Suprapubic skin (tissue), 4 donors: ENCODE measurements at regions not wholly inside any gene's neighbourhood (a gene's known extent, or its start where the extent isn't known, plus 50 kb on each side); places are given as distances from the start of the nearest gene placed in this dataset.

Experiments
- CTCF ChIP-seq, 2 donors: fragments of 200-600 bp in 1 of 2; fragments of 450-650 bp in 1 of 2; sonication (generic) in 1 of 2; IDR thresholded peaks; one replicate each; pipeline ENCODE4 v1.5.1; 2016 to 2019; ENCODE audit warnings: antibody characterized with exemption in 2 of 2, mild to moderate bottlenecking in 1 of 2, moderate library complexity in 1 of 2
- EP300 ChIP-seq: sonication (generic); formaldehyde crosslinking; IDR thresholded peaks from one replicate; pipeline ENCODE4 v1.6.1; 2017; ENCODE audit warnings: antibody characterized with exemption
- POLR2A ChIP-seq, 2 donors: fragments of 450-650 bp; IDR thresholded peaks; one replicate each; pipeline ENCODE4 v1.6.1; 2017; ENCODE audit warnings: antibody characterized with exemption in 2 of 2, mild to moderate bottlenecking in 2 of 2, moderate library complexity in 2 of 2
- POLR2AphosphoS5 ChIP-seq, 3 donors: sonication (generic); formaldehyde crosslinking; IDR thresholded peaks; one replicate each; pipeline ENCODE4 v1.6.1; 2017; ENCODE audit warnings: antibody characterized with exemption in 3 of 3

GRCh38 chr3:194995922-194996321 lies 275.0 kb downstream of the XXYLT1 start:
- TF ChIP-seq CTCF (IDR thresholded peaks at IDR 0.05), result no peak
- no peak for TF ChIP-seq EP300
- no peak for TF ChIP-seq POLR2A (IDR thresholded peaks at IDR 0.05)
- no peak for TF ChIP-seq POLR2AphosphoS5 (IDR thresholded peaks at IDR 0.05)
